Upper lobe of left lung (tissue), 4 donors: ENCODE measurements at regions not wholly inside any gene's neighbourhood (a gene's known extent, or its start where the extent isn't known, plus 50 kb on each side); places are given as distances from the start of the nearest gene placed in this dataset.

Experiments
- CTCF ChIP-seq, 6 experiments: fragments of 450-650 bp in 4 of 6; fragments of 200-600 bp in 2 of 6; sonication (generic) in 2 of 6; IDR thresholded peaks; one replicate each; pipeline ENCODE4 v1.5.1; 2016 to 2019; ENCODE audit warnings: antibody characterized with exemption in 6 of 6
- EP300 ChIP-seq, 4 donors: sonication (generic); formaldehyde crosslinking; IDR thresholded peaks; one replicate each; pipeline ENCODE4 v1.5.1; 2017; ENCODE audit warnings: antibody characterized with exemption in 4 of 4, control low read depth in 2 of 4
- POLR2AphosphoS5 ChIP-seq, 2 donors: sonication (generic); formaldehyde crosslinking; IDR thresholded peaks; one replicate each; pipeline ENCODE4 v1.5.1; 2017; ENCODE audit warnings: antibody characterized with exemption in 2 of 2

GRCh38 chr10:122779924-122780323 is 65.7 kb downstream of the CUZD1 start:
- TF ChIP-seq CTCF (IDR thresholded peaks at IDR 0.05): no peak
- TF ChIP-seq POLR2AphosphoS5 (IDR thresholded peaks at IDR 0.05): no peak
- TF ChIP-seq EP300 (IDR thresholded peaks at IDR 0.05): no peak
